DMS153 (cell line): ENCODE measurements at regions not wholly inside any gene's neighbourhood (a gene's known extent, or its start where the extent isn't known, plus 50 kb on each side); places are given as distances from the start of the nearest gene placed in this dataset.
"Not testable (repeated sequence)": the region's sequence is repeated elsewhere in the genome, so short reads cannot be mapped to it uniquely, and the experiment has no call there.

Experiments
- DNase-seq: peaks from one replicate; lab custom pipeline; 2025; lab: John Stamatoyannopoulos, UW

- no peak for DNase-seq
Observed at GRCh38 chr21:27371975-27372331, 405.1 kb upstream of the ADAMTS5 start.

GRCh38 chr21:27371115-27371974, 404.5 kb upstream of the ADAMTS5 start:
- no peak for DNase-seq

GRCh38 chr21:27369978-27370571, 403.2 kb upstream of the ADAMTS5 start:
- no peak for DNase-seq

GRCh38 chr21:27369234-27369633, 402.3 kb upstream of the ADAMTS5 start:
- no peak for DNase-seq

GRCh38 chr21:27366646-27367235, 399.9 kb upstream of the ADAMTS5 start:
- DNase-seq, result no peak

- DNase-seq, result no peak
Observed at GRCh38 chr21:27366036-27366435, 399.1 kb upstream of the ADAMTS5 start.

- DNase-seq, result no peak
Observed at GRCh38 chr21:27365394-27365793, 398.5 kb upstream of the ADAMTS5 start.

- DNase-seq, result no peak
Observed at GRCh38 chr21:27363719-27364477, 397.0 kb upstream of the ADAMTS5 start.

- no peak for DNase-seq
Observed at GRCh38 chr21:27362249-27362648, 395.4 kb upstream of the ADAMTS5 start.

- DNase-seq, result no peak
Observed at GRCh38 chr21:27359141-27359540, 392.3 kb upstream of the ADAMTS5 start.

GRCh38 chr21:27352885-27353284, 386.0 kb upstream of the ADAMTS5 start:
- DNase-seq, result no peak

- no peak for DNase-seq
Observed at GRCh38 chr21:27346041-27346448, 379.2 kb upstream of the ADAMTS5 start.

GRCh38 chr21:27339902-27340301, 373.0 kb upstream of the ADAMTS5 start:
- no peak for DNase-seq

GRCh38 chr21:27338007-27338406, 371.1 kb upstream of the ADAMTS5 start:
- not testable (repeated sequence) for DNase-seq

GRCh38 chr21:27333096-27333495, 366.2 kb upstream of the ADAMTS5 start:
- DNase-seq, result no peak

GRCh38 chr21:27329255-27329851, 362.5 kb upstream of the ADAMTS5 start:
- no peak for DNase-seq

- no peak for DNase-seq
Observed at GRCh38 chr21:27326301-27326700, 359.4 kb upstream of the ADAMTS5 start.

GRCh38 chr21:27323331-27323730, 356.4 kb upstream of the ADAMTS5 start:
- DNase-seq, result no peak

GRCh38 chr21:27321791-27322190, 354.9 kb upstream of the ADAMTS5 start:
- no peak for DNase-seq

- DNase-seq, result no peak
Observed at GRCh38 chr21:27320868-27321267, 354.0 kb upstream of the ADAMTS5 start.

- not testable (repeated sequence) for DNase-seq
Observed at GRCh38 chr21:27317601-27318000, 350.7 kb upstream of the ADAMTS5 start.

- DNase-seq, result no peak
Observed at GRCh38 chr21:27315373-27315772, 348.5 kb upstream of the ADAMTS5 start.
